ENCODE measurements at regions not wholly inside any gene's neighbourhood (a gene's known extent, or its start where the extent isn't known, plus 50 kb on each side); places are given as distances from the start of the nearest gene placed in this dataset.

- H3K4me2 ChIP-seq (ENCODE audit: low read depth, low read length), result no peak overlapping the region
- H4K91ac ChIP-seq (ENCODE audit: insufficient read depth, low read depth, low read length), result no peak overlapping the region
- no peak overlapping the region for H3K4ac ChIP-seq (ENCODE audit: low read depth, low read length)
- H3K27ac ChIP-seq (ENCODE audit: insufficient read depth, low read length), result no peak overlapping the region
- CTCF ChIA-PET, result no interaction called here
- no TSS peak for BruUV-seq (replicated peaks)
- no peak overlapping the region for H2BK20ac ChIP-seq (ENCODE audit: low read depth, low read length)
- no peaks in the 10 kb centered on the region for H3K27me3 ChIP-seq (ENCODE audit: control insufficient read depth, insufficient read depth, low read length)
- no peaks in the 10 kb centered on the region for H3K9me1 ChIP-seq (ENCODE audit: insufficient read depth, low read length)
- H2BK120ac ChIP-seq (ENCODE audit: low read depth, low read length), result no peak overlapping the region
- DNase-seq (no peak), ATAC-seq (ENCODE audit: low read depth) (no peak)
- no peaks in the 10 kb centered on the region for H3K9me3 ChIP-seq (ENCODE audit: control insufficient read depth, insufficient read depth, low read length)
- TF ChIP-seq BHLHE40 (IDR thresholded peaks at IDR 0.05; ENCODE audit: low read depth, low read length) (no peak), CHD1 (IDR thresholded peaks at IDR 0.05; ENCODE audit: low read depth, low read length) (no peak), POLR2A (IDR thresholded peaks at IDR 0.05; ENCODE audit: low read depth, low read length) (no peak), FOS (IDR thresholded peaks at IDR 0.05; ENCODE audit: low read depth, low read length) (no peak), RAD21 (IDR thresholded peaks at IDR 0.05; ENCODE audit: low read length) (no peak), NFE2L2 (IDR thresholded peaks at IDR 0.05; ENCODE audit: low read depth, low read length) (no peak), SMC3 (IDR thresholded peaks at IDR 0.05; ENCODE audit: low read depth, low read length) (no peak), CTCF (conservative IDR thresholded peaks at IDR 0.05; ENCODE audit: low read depth, low read length) (no peak), RFX5 (IDR thresholded peaks at IDR 0.05; ENCODE audit: low read depth, low read length) (no peak), MXI1 (IDR thresholded peaks at IDR 0.05; ENCODE audit: borderline replicate concordance, low read depth, low read length) (no peak), ELK1 (IDR thresholded peaks at IDR 0.05; ENCODE audit: borderline replicate concordance, low read depth, low read length) (no peak), MAFK (IDR thresholded peaks at IDR 0.05; ENCODE audit: low read depth, low read length) (no peak), USF2 (IDR thresholded peaks at IDR 0.05; ENCODE audit: low read depth, low read length) (no peak), MAZ (IDR thresholded peaks at IDR 0.05; ENCODE audit: borderline replicate concordance, low read depth, low read length) (no peak), RCOR1 (IDR thresholded peaks at IDR 0.05; ENCODE audit: insufficient replicate concordance, low read length) (no peak), CEBPB (IDR thresholded peaks at IDR 0.05; ENCODE audit: low read depth, low read length) (no peak)
- POLR2A ChIA-PET (ENCODE audit: unreplicated experiment), result no interaction called here
- in situ Hi-C loops (cut with MboI; ENCODE audit: low sequenced_read_pairs) (no loop called here), intact Hi-C loops (cut with micrococcal nuclease) (no loop called here), dilution Hi-C loops (cut with HindIII; ENCODE audit: low sequenced_read_pairs, unreplicated experiment) (no loop called here)
- no peak overlapping the region for H3K56ac ChIP-seq (ENCODE audit: extremely low read depth, insufficient read depth, low read length)
- no peak overlapping the region for H2AK5ac ChIP-seq (ENCODE audit: low read depth, low read length)
- H2BK15ac ChIP-seq (ENCODE audit: low read depth, low read length), result no peak overlapping the region
- no peaks in the 10 kb centered on the region for H3K79me1 ChIP-seq (ENCODE audit: low read depth in 1 of 2, low read length in 2 of 2)
- H3K14ac ChIP-seq (replicated peaks; ENCODE audit: low read depth, low read length), result no peak overlapping the region
- no peak overlapping the region for H3K18ac ChIP-seq (ENCODE audit: low read depth, low read length)
- H3K4me3 ChIP-seq (ENCODE audit: insufficient read depth, low read depth, low read length), result no peak overlapping the region
- H3K36me3 ChIP-seq (ENCODE audit: control insufficient read depth, insufficient read depth, low read length), result no peaks in the 10 kb centered on the region
- no peak overlapping the region for H2BK5ac ChIP-seq (ENCODE audit: low read depth, low read length, poor library complexity, severe bottlenecking)
- no peaks in the 10 kb centered on the region for H4K20me1 ChIP-seq (ENCODE audit: insufficient read depth, low read length)
- no peak overlapping the region for H2AK9ac ChIP-seq (replicated peaks; ENCODE audit: low read depth, low read length, poor library complexity)
- no peak overlapping the region for H2AFZ ChIP-seq (replicated peaks; ENCODE audit: low read length, poor library complexity)
- no peak overlapping the region for H3K9ac ChIP-seq (ENCODE audit: low read depth, low read length)
- H3K4me1 ChIP-seq (ENCODE audit: control insufficient read depth, insufficient read depth, low read length), result no peaks in the 10 kb centered on the region
- H3K23ac ChIP-seq (ENCODE audit: low read depth, low read length), result no peak overlapping the region
- H4K5ac ChIP-seq (ENCODE audit: low read depth, low read length), result no peak overlapping the region
- H4K8ac ChIP-seq (ENCODE audit: low read depth in 2 of 2, low read length in 2 of 2), result no peak overlapping the region
Observed at GRCh38 chr5:35561396-35561795, 56.3 kb upstream of the SPEF2 start.

Data from IMR-90 (cell line).